Epithelial cell of esophagus (primary cell): ENCODE measurements at regions not wholly inside any gene's neighbourhood (a gene's known extent, or its start where the extent isn't known, plus 50 kb on each side); places are given as distances from the start of the nearest gene placed in this dataset.

Experiments used
- DNase-seq: peaks from one replicate; pipeline ENCODE4 v3.0.0; 2010; ENCODE audit warnings: low read depth
- H3K4me3 ChIP-seq: 2 replicates; pipeline ENCODE4 v1.5.1; 2011; ENCODE audit warnings: mild to moderate bottlenecking, low read length, control low read depth
- TF ChIP-seq, protein P1 (sequence below): IDR thresholded peaks from 2 replicates; pipeline ENCODE4 v1.5.1; 2011; ENCODE audit warnings: low read depth, mild to moderate bottlenecking, low read length, control low read depth, inconsistent platforms; ENCODE audit not compliant: insufficient read depth; ENCODE audit errors: missing control alignments

DNA sequence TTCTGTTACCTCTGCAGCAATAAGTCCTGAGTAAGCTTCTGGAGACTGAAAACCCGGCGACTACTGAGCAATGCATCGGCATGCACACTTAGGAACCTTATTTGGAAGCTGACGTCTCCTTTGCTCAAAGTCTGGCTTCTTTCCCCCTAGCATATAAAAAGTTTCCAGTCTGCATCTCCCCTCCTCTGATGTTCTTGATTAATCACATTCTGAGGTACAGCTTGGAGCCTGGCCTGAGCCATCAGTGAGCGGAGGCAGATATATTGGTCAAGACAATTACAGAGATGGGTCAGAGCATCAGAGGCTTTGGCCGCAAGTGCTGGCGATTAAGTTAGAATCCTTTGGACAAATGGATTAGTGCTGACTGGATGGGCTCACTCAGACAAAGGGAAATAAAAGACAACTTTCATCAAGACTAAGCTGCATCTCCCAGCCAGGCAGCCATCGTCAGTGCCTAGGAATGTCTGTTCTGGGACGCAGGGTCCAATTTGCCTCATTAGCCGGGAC lies 140.7 kb downstream of the MTX3 start:
- TF ChIP-seq, protein P1, sequence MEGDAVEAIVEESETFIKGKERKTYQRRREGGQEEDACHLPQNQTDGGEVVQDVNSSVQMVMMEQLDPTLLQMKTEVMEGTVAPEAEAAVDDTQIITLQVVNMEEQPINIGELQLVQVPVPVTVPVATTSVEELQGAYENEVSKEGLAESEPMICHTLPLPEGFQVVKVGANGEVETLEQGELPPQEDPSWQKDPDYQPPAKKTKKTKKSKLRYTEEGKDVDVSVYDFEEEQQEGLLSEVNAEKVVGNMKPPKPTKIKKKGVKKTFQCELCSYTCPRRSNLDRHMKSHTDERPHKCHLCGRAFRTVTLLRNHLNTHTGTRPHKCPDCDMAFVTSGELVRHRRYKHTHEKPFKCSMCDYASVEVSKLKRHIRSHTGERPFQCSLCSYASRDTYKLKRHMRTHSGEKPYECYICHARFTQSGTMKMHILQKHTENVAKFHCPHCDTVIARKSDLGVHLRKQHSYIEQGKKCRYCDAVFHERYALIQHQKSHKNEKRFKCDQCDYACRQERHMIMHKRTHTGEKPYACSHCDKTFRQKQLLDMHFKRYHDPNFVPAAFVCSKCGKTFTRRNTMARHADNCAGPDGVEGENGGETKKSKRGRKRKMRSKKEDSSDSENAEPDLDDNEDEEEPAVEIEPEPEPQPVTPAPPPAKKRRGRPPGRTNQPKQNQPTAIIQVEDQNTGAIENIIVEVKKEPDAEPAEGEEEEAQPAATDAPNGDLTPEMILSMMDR = no peak
- no peak overlapping the region for H3K4me3 ChIP-seq
- no peak for DNase-seq

DNA sequence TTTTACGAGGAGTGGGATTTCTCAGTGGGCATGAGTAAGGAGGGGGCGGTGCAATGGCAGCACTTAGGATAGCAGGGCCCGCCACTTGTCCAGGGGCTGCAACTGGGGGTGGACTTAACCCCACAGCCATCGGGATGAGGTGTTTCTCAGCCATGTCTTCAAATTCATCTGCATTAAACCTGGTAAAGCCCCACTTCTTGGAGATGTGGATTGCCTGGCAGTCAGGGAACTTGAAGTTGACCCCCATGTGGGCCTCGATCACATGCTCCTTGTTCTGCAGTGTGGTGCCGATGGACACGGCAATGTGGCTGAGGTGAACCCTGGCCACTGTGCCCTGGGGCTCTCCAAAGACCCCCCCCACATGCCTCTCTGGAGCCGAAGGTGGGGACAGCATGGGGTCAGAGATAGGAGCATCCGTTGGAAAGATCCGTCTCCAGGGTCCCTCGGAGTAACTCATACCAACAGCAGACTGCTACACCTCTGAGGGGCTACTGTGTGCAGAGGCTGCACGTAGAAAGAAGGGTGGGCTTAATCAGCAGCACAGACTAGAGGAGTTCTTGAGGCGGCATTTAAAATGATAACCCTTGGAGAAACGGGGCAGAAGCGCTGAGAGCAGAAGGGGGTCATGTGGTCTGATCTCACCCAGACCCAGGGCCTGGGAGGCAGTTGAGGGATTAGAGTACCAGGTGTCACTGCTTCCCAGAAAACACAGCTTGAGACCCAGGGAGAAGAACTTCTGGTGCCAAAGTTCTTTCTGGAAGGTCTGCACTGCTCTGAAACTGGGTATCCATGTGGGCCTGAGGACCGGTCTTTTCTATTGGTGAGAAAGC lies 141.4 kb downstream of the MTX3 start:
- H3K4me3 ChIP-seq = no peak overlapping the region
- TF ChIP-seq, protein P1 = no peak
- DNase-seq = no peak
